Natural killer cell (primary cell): ENCODE measurements at regions not wholly inside any gene's neighbourhood (a gene's known extent, or its start where the extent isn't known, plus 50 kb on each side); places are given as distances from the start of the nearest gene placed in this dataset.

Experiments
- ATAC-seq, 3 donors: fragments of 150-1000 bp in 2 of 3; fragments of 200-7000 bp in 1 of 3; cut with Tn5 transposase; 1 replicate in 1 of 3; 2 replicates in 2 of 3; pipeline ENCODE4 v1.10.0; 2021; ENCODE audit warnings: mild to moderate bottlenecking in 2 of 3, moderate library complexity in 2 of 3
- DNase-seq, 2 donors: peaks; one replicate each; pipeline versions ENCODE4 v3.0.0 to v3.0.0-alpha.2; 2013 to 2021; ENCODE audit warnings: mixed read lengths in 1 of 2
- H3K27ac ChIP-seq: one replicate; pipeline ENCODE4 v1.5.1; 2013; ENCODE audit warnings: mild to moderate bottlenecking, low read length
- H3K27me3 ChIP-seq: one replicate; pipeline ENCODE4 v1.6.1; 2013; ENCODE audit warnings: low read length; ENCODE audit not compliant: control insufficient read depth, insufficient read depth
- H3K36me3 ChIP-seq: one replicate; pipeline ENCODE4 v1.6.1; 2013; ENCODE audit warnings: low read length; ENCODE audit not compliant: control insufficient read depth, insufficient read depth
- H3K4me1 ChIP-seq: one replicate; pipeline ENCODE4 v1.6.1; 2013; ENCODE audit warnings: low read length; ENCODE audit not compliant: control insufficient read depth, insufficient read depth
- H3K4me3 ChIP-seq: one replicate; pipeline ENCODE4 v1.5.1; 2013; ENCODE audit warnings: low read length
- H3K9me3 ChIP-seq: one replicate; pipeline ENCODE4 v1.6.1; 2013; ENCODE audit warnings: low read length; ENCODE audit not compliant: control insufficient read depth, insufficient read depth
- H3K27ac Mint-ChIP-seq, 2 donors: one replicate each; pipeline ENCODE4 v1.8.0; 2022; ENCODE audit warnings: mild to moderate bottlenecking in 2 of 2, mixed read lengths in 2 of 2, moderate library complexity in 1 of 2
- H3K27me3 Mint-ChIP-seq, 2 donors: one replicate each; pipeline ENCODE4 v1.8.0; 2022; ENCODE audit warnings: low read depth in 2 of 2, mixed read lengths in 2 of 2
- H3K36me3 Mint-ChIP-seq: one replicate; pipeline ENCODE4 v1.8.0; 2022; ENCODE audit warnings: mixed read lengths
- H3K4me1 Mint-ChIP-seq, 2 donors: one replicate each; pipeline ENCODE4 v1.8.0; 2022; ENCODE audit warnings: mixed read lengths in 2 of 2
- H3K4me3 Mint-ChIP-seq: one replicate; pipeline ENCODE4 v1.8.0; 2022; ENCODE audit warnings: mild to moderate bottlenecking, moderate library complexity, mixed read lengths
- H3K9me3 Mint-ChIP-seq, 2 donors: one replicate each; pipeline ENCODE4 v1.8.0; 2022; ENCODE audit warnings: mixed read lengths in 2 of 2
- WGBS: methylation state at CpG from one replicate; pipeline ENCODE4 v1.1.7; 2013; ENCODE audit warnings: missing lambda C conversion rate; ENCODE audit not compliant: insufficient coverage; 5-methylcytosine and 5-hydroxymethylcytosine counted together
- intact Hi-C: fragments of 100-400 bp; cut with micrococcal nuclease; formaldehyde crosslinking; loops from one replicate; pipeline ENCODE4 v1.14.2; 2022
- TF ChIP-seq, protein P1 (sequence below): fragments of 200-600 bp; IDR thresholded peaks from one replicate; pipeline ENCODE4 v1.8.0; 2022; ENCODE audit warnings: antibody characterized with exemption

DNA sequence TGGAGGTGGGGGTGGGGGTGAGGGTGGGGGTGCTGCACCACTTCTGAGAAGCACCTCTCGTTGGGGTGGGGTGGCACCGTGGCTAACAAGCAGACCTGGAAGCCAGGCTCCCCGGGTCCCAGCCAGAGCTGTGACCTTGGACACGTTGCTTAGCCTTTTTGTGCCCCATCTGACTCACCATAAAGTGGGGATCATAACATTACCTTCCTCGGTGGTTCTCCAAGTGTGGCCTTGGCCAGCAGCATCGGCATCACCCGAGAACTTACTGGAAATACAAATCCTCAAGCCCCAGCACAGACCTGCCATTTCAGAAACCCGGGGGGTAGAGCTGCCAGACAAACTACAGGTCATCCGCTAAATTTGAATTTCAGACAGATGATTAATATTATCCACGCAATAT, 58.7 kb upstream of the SLC66A3 start:
- Mint-ChIP-seq H3K36me3 (no peaks in the 10 kb centered on the region), H3K27me3 (peaks cover 7 to 8% of the 10 kb centered on the region in 2 donors), H3K27ac (no peak overlapping the region), H3K4me1 (no peaks in the 10 kb centered on the region), H3K9me3 (no peaks in the 10 kb centered on the region), H3K4me3 (no peak overlapping the region)
- 78% methylated on average over 10 of the region's 10 CpGs for WGBS
- TF ChIP-seq, protein P1, sequence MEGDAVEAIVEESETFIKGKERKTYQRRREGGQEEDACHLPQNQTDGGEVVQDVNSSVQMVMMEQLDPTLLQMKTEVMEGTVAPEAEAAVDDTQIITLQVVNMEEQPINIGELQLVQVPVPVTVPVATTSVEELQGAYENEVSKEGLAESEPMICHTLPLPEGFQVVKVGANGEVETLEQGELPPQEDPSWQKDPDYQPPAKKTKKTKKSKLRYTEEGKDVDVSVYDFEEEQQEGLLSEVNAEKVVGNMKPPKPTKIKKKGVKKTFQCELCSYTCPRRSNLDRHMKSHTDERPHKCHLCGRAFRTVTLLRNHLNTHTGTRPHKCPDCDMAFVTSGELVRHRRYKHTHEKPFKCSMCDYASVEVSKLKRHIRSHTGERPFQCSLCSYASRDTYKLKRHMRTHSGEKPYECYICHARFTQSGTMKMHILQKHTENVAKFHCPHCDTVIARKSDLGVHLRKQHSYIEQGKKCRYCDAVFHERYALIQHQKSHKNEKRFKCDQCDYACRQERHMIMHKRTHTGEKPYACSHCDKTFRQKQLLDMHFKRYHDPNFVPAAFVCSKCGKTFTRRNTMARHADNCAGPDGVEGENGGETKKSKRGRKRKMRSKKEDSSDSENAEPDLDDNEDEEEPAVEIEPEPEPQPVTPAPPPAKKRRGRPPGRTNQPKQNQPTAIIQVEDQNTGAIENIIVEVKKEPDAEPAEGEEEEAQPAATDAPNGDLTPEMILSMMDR, result no peak
- DNase-seq (no peak), ATAC-seq (no peak)
- Histone ChIP-seq H3K9me3 (no peaks in the 10 kb centered on the region), H3K4me1 (no peaks in the 10 kb centered on the region), H3K4me3 (no peak overlapping the region), H3K27me3 (no peaks in the 10 kb centered on the region), H3K36me3 (no peaks in the 10 kb centered on the region), H3K27ac (no peak overlapping the region)
- intact Hi-C loops, result no loop called here

DNA sequence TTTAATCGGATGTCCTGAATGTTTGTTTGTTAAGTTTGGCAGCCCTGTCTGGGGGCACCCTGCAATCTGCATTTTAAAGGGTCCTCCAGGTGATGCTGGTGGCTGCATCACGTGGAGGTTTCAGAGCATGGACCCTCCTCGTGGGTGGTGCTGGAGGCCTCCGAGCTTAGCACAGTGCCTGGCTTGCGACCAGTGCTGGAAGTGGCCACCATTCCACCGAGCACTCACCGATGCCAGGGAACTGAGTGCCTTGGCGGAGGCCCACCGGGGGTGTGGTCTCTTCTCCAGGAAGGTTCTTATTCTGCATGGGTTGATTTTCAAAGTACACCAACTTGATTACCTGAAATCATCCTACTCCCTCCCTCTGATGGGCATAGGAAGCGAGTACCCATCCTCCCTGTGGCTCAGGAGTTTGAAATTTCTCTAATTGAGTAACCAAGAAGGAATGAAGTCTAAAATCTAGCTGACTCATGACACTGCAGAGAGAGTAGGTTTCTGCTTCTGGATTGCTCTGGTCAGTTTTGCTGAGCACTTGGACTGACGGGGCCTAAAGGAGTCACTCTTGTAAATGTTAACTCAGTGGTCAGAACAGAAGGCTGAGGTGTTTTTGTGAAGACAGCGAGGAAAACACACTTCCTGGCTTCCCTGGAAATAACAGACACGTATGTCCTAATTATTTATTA, 58.1 kb upstream of the SLC66A3 start:
- Mint-ChIP-seq H3K27me3 (peaks cover 7% of the 10 kb centered on the region in 2 donors), H3K4me1 (no peaks in the 10 kb centered on the region), H3K36me3 (no peaks in the 10 kb centered on the region), H3K27ac (no peak overlapping the region), H3K9me3 (no peaks in the 10 kb centered on the region), H3K4me3 (no peak overlapping the region)
- intact Hi-C loops, result no loop called here
- Histone ChIP-seq H3K27me3 (no peaks in the 10 kb centered on the region), H3K27ac (no peak overlapping the region), H3K4me3 (no peak overlapping the region), H3K4me1 (no peaks in the 10 kb centered on the region), H3K36me3 (no peaks in the 10 kb centered on the region), H3K9me3 (no peaks in the 10 kb centered on the region)
- ATAC-seq, result no peak
- TF ChIP-seq, protein P1, result no peak
- no peak for DNase-seq
- 85% methylated on average over 11 of the region's 13 CpGs for WGBS

DNA sequence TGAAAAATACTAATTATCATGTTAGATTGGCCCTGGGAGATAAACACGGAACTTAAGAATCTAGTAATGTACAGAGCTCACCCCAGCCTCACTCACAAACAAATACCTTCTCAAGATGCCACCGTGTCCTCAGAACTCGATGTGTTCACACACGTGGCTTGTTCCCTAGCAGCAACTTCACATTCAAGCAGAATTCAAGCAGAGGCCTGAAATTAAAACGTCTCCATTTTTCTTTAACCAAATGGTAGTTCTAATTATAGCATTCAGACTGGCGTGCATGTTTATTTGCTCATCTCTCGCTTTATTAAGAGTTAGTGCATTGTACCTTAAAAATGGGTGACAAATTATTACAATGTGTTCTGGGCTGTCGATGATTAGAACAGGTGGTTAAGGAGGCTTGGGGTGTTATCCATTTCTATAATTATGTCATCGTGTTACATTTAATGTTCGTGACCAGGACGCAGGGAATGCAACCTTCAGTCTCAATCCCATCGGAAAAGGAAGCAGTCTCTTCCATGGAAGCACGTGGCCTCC, 57.3 kb upstream of the SLC66A3 start:
- no peak overlapping the region for H3K4me3 ChIP-seq
- Mint-ChIP-seq H3K36me3 (no peaks in the 10 kb centered on the region), H3K4me1 (no peaks in the 10 kb centered on the region), H3K4me3 (no peak overlapping the region), H3K27ac (no peak overlapping the region), H3K9me3 (no peaks in the 10 kb centered on the region), H3K27me3 (peaks cover 0 to 5% of the 10 kb centered on the region in 2 donors)
- H3K27ac ChIP-seq, result no peak overlapping the region
- TF ChIP-seq, protein P1, result no peak
- H3K9me3 ChIP-seq, result no peaks in the 10 kb centered on the region
- 87% methylated on average over 13 of the region's 13 CpGs for WGBS
- no peaks in the 10 kb centered on the region for H3K36me3 ChIP-seq
- intact Hi-C loops, result no loop called here
- ATAC-seq, result no peak
- H3K27me3 ChIP-seq, result no peaks in the 10 kb centered on the region
- DNase-seq, result no peak
- no peaks in the 10 kb centered on the region for H3K4me1 ChIP-seq
